SJCRH30 (cell line): ENCODE measurements at regions not wholly inside any gene's neighbourhood (a gene's known extent, or its start where the extent isn't known, plus 50 kb on each side); places are given as distances from the start of the nearest gene placed in this dataset.
"Not testable (repeated sequence)": the region's sequence is repeated elsewhere in the genome, so short reads cannot be mapped to it uniquely, and the experiment has no call there.

Experiments
- DNase-seq, 2 experiments: peaks; one replicate each; pipeline ENCODE4 v3.0.0-alpha.2; 2015 to 2020
- H3K27ac ChIP-seq: fragments of 250-450 bp; sonication (Bioruptor Pico); 2 replicates; pipeline ENCODE4 v1.5.1; 2020; ENCODE audit warnings: mild to moderate bottlenecking, moderate library complexity
- H3K27me3 ChIP-seq: fragments of 250-450 bp; sonication (Bioruptor Pico); 2 replicates; pipeline ENCODE4 v1.5.1; 2020; ENCODE audit warnings: mild to moderate bottlenecking, moderate library complexity
- H3K36me3 ChIP-seq: fragments of 250-450 bp; sonication (Bioruptor Pico); 2 replicates; pipeline ENCODE4 v1.5.1; 2020; ENCODE audit warnings: mild to moderate bottlenecking, moderate library complexity
- H3K4me1 ChIP-seq: fragments of 250-450 bp; sonication (Bioruptor Pico); 2 replicates; pipeline ENCODE4 v1.5.1; 2020; ENCODE audit warnings: mild to moderate bottlenecking, moderate library complexity
- H3K4me3 ChIP-seq: fragments of 250-450 bp; sonication (Bioruptor Pico); 2 replicates; pipeline ENCODE4 v1.5.1; 2020; ENCODE audit warnings: mild to moderate bottlenecking, moderate library complexity
- H3K9me3 ChIP-seq: fragments of 250-450 bp; sonication (Bioruptor Pico); replicated peaks from 2 replicates; pipeline ENCODE4 v1.5.1; 2020; ENCODE audit warnings: mild to moderate bottlenecking, moderate library complexity

DNA sequence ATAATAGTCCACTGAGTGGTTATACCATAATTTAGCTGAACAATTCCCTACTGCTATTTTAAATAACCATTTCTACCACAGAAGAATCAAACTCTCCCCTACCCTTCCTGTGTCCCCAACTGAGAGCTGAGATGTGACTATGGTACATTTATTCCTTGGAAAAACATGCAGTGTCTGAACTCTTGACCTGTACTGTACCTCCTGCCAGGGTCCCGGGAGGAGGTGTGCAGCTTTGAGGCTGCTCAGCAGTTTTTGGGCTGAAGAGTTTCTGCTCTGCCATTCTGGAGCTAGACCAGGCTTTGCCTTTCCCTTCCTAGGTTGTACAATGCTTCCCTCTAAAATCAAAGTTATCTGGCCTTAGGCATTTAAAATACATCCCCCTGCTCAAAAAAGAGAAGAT, 275.1 kb upstream of the SGK1 start:
- DNase-seq, result no peak
- Histone ChIP-seq H3K4me3 (no peak overlapping the region), H3K27ac (no peak overlapping the region), H3K9me3 (no peaks in the 10 kb centered on the region), H3K4me1 (no peaks in the 10 kb centered on the region), H3K27me3 (no peaks in the 10 kb centered on the region), H3K36me3 (no peaks in the 10 kb centered on the region)

DNA sequence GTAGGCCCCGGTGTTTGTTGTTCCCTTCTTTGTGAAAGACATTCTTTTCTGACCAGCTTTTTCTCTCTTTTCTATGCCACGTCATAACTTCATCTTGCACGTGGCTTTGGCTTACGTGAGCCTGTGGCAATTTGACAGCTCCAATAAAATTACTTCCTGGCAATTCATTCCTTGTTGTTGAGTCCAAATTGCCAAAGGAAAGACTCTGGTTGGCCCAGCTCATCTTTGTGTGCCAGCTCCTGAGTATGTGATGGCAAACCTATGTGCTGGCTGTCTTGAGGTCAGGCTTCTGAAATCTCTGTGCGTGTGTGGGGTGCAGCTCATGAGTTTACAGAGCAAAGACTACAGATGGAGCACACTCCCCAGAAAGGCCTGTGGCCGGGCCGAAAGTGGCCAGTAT, 272.5 kb upstream of the SGK1 start:
- no peaks in the 10 kb centered on the region for H3K27me3 ChIP-seq
- no peaks in the 10 kb centered on the region for H3K36me3 ChIP-seq
- no peak overlapping the region for H3K4me3 ChIP-seq
- H3K27ac ChIP-seq, result no peak overlapping the region
- no peaks in the 10 kb centered on the region for H3K9me3 ChIP-seq
- H3K4me1 ChIP-seq, result no peaks in the 10 kb centered on the region
- no peak for DNase-seq

DNA sequence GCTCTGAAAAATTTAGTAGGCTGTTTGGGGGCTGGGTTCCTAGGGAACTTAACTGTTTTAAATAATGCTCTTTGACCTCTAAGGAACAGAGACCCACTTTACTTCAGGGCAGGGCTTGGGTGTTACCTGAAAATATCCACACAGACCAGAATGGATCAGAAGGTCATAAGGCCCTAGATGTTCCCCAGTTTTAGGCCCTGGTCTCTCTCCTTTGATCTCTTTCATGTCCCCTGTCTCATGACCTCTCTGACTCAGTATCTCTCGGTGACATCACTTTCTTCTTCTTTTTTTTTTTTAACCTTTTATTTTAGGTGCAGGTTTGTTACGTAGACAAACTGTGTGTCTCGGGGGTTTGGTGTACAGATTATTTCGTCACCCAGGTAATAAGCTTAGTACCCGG, 272.1 kb upstream of the SGK1 start:
- no peaks in the 10 kb centered on the region for H3K9me3 ChIP-seq
- no peak overlapping the region for H3K4me3 ChIP-seq
- H3K27me3 ChIP-seq, result no peaks in the 10 kb centered on the region
- no peak for DNase-seq
- no peaks in the 10 kb centered on the region for H3K4me1 ChIP-seq
- H3K36me3 ChIP-seq, result no peaks in the 10 kb centered on the region
- no peak overlapping the region for H3K27ac ChIP-seq

DNA sequence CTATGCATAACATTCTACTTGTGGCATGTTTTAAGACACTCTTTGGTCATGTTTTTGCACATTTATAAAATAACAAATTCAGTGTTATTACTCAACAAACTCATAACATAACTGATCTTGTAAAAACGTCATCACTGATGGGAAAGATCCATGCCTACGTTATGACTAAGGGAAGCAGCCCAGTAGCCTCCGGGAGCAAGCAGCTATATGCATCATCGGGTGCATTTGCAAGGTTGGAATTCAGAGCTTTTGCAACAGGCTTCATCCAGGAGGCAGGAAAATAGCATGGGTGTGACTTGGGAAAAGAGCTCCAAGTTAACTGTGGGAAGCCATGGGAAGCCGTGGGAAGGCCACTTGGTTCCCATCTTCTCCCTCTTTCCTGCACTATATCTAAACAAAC, 271.6 kb upstream of the SGK1 start:
- H3K36me3 ChIP-seq, result no peaks in the 10 kb centered on the region
- no peaks in the 10 kb centered on the region for H3K27me3 ChIP-seq
- H3K4me3 ChIP-seq, result no peak overlapping the region
- no peak for DNase-seq
- H3K27ac ChIP-seq, result no peak overlapping the region
- H3K4me1 ChIP-seq, result no peaks in the 10 kb centered on the region
- H3K9me3 ChIP-seq, result no peaks in the 10 kb centered on the region

DNA sequence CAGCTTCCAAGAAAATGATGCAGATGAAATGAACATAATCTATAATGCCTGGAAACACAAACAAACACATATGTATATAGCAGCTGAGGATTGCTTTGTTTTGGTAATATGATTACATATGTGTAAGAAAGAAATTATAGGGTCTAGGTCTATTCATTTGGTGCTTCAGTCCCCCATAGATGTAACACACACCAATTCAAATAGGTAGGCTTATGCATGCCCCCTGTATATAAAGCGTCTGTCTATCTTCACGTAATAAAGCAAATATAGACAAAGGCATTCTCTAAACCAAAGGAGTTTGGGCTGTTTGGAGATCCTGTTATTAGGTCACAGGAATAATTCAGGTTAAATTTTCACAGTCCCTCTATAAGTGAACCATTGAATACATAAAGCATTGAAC, 270.4 kb upstream of the SGK1 start:
- no peak overlapping the region for H3K4me3 ChIP-seq
- no peak overlapping the region for H3K27ac ChIP-seq
- no peaks in the 10 kb centered on the region for H3K36me3 ChIP-seq
- no peaks in the 10 kb centered on the region for H3K9me3 ChIP-seq
- no peaks in the 10 kb centered on the region for H3K4me1 ChIP-seq
- DNase-seq, result no peak
- no peaks in the 10 kb centered on the region for H3K27me3 ChIP-seq

DNA sequence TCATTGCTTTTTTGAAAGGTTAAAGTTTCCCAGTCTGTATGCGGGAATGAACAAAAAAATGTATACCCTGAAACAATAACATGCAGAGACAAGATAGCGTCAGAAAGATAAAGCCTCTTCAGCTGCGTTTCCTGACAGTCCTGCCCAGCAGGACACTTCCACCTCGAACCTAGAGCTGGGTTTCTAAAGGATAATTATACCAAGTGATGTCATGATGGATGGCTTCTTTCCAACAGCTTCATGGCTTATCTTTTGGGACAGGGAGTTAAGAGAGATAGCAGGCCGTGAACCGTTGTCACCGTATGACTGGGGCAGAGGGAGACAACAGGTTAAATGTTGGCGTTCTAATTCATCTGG, 267.6 kb upstream of the SGK1 start:
- H3K36me3 ChIP-seq, result no peaks in the 10 kb centered on the region
- no peak overlapping the region for H3K4me3 ChIP-seq
- no peaks in the 10 kb centered on the region for H3K27me3 ChIP-seq
- no peak for DNase-seq
- H3K9me3 ChIP-seq, result no peaks in the 10 kb centered on the region
- H3K4me1 ChIP-seq, result no peaks in the 10 kb centered on the region
- no peak overlapping the region for H3K27ac ChIP-seq

DNA sequence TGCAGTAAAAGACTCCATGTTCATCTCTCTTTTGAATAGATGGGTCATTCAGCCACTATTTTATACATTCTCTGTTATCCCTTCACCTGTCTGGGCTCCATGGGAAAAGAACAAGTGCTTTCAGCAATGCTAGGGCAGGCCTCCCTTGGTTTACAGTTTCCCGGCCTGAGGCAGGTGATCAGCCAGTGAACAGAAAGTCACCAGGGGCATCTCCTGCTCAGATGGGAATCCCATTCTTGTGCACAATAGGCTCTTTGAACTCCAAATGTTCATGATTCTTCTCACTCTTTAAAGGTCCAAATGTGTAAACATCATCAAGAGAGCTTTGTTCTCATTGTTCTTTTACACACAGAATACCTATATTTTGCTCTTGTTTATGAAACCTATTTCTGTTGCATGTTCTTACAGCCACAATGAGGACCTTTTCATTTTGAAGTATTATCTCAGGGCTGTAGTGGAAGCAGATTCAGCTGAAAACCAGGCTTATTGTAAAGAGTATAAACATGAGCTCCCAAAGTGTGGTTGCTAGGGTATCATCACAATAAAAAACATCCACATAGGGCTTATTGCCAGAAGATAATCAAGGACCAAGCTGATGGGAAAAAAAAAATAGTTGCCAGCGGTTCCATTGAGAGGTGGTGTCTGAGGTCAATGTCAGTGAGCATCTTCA, 267.1 kb upstream of the SGK1 start:
- Histone ChIP-seq H3K27ac (no peak overlapping the region), H3K4me3 (no peak overlapping the region), H3K9me3 (no peaks in the 10 kb centered on the region), H3K4me1 (no peaks in the 10 kb centered on the region), H3K27me3 (no peaks in the 10 kb centered on the region), H3K36me3 (no peaks in the 10 kb centered on the region)
- no peak for DNase-seq

DNA sequence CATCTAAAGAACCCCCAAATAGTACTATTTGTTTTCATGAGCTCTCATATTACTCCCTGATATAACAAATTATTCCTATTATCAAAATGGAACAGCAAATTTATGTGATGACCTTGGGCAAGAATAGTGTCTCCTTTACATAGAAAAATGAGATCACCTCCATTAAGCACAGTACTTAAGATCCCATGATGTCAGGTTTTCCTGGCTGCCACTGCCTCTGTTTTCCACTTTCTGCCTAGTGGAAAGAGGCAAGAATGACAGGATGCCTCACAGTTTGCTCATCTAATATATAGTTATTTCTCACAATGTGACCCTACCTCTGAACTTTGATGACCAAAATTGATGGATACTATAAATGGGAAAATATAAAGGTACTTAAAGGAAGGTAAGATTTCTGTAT, 260.1 kb upstream of the SGK1 start:
- no peak for DNase-seq
- no peak overlapping the region for H3K4me3 ChIP-seq
- H3K36me3 ChIP-seq, result no peaks in the 10 kb centered on the region
- H3K4me1 ChIP-seq, result no peaks in the 10 kb centered on the region
- no peaks in the 10 kb centered on the region for H3K27me3 ChIP-seq
- H3K9me3 ChIP-seq, result no peaks in the 10 kb centered on the region
- H3K27ac ChIP-seq, result no peak overlapping the region

DNA sequence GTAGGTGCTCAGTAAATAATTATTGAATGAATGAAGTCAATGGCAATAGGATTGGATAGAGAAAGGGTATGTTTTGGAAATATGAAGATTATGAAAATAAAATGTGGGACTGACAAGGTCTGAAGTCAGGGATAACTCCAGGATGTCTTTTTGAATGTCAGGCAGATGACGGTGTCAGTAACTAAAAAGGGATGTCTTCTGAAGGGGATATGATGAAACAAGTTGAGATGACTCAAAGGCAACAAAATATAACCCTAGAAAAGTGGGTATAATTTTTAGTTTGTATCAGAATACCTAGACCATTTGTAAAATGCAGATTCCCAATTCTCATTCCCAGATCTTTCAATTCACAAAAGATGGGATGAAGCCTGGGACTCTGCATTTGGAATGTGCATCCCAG, 257.3 kb upstream of the SGK1 start:
- no peaks in the 10 kb centered on the region for H3K9me3 ChIP-seq
- H3K27me3 ChIP-seq, result no peaks in the 10 kb centered on the region
- no peak overlapping the region for H3K27ac ChIP-seq
- H3K4me3 ChIP-seq, result no peak overlapping the region
- no peaks in the 10 kb centered on the region for H3K4me1 ChIP-seq
- DNase-seq, result no peak
- no peaks in the 10 kb centered on the region for H3K36me3 ChIP-seq

DNA sequence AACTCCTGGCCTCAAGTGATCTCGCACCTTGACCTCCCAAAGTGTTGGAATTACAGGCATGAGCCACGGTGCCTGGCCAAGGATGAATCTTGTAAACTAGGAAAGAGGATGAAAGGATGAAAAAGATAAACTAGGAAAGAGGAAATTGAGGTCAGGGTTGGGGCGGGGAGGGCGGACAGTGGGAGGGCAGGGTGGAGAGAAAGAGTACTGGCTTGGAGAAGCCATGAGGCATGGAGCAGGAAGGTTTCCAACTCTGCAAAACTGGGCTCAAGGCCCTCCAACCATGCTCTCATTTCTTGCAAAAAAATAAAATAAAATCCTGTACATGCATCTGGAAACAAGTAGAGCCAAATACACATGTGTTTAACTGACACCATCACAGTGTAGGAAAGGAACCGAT, 256.6 kb upstream of the SGK1 start:
- Histone ChIP-seq H3K27ac (no peak overlapping the region), H3K9me3 (no peaks in the 10 kb centered on the region), H3K27me3 (no peaks in the 10 kb centered on the region), H3K4me1 (no peaks in the 10 kb centered on the region), H3K36me3 (no peaks in the 10 kb centered on the region), H3K4me3 (no peak overlapping the region)
- no peak for DNase-seq

DNA sequence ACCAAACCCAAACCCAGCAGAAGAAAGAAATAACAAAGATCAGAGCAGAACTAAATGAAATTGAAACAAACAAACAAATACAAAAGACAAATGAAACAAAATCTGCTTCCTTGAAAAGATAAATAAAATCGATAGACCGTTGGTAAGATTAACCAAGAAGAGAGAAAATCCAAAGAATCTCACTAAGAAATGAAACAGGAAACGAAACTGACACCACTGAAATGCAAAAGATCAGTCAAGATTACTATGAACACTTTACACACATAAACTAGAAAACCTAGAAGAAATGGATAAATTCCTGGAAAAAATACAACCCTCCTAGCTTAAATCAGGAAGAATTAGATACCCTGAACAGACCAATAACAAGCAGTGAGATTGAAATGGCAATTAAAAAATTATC, 252.1 kb upstream of the SGK1 start:
- not testable (repeated sequence) for H3K9me3 ChIP-seq, H3K27me3 ChIP-seq, H3K36me3 ChIP-seq, H3K4me3 ChIP-seq, DNase-seq, H3K4me1 ChIP-seq, H3K27ac ChIP-seq

DNA sequence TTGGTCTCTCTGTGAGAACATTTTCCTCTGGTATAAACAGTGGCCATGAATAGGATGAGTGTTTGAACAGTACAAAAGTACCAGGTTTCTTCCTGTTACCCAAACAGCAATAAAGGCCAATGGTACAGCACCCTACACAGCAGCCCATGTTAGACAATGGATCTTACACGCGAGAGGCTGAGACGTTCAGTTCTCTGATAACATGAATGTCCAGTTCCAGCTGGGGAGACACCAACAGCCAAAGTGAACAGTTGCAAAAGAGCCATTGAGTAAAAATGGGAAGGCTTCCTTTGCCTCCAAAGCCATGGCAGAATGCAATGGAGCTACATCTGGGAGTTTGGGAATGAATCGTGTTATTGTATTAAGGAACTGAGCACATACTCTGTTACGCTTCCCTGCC, 246.8 kb upstream of the SGK1 start:
- Histone ChIP-seq H3K4me3 (no peak overlapping the region), H3K4me1 (no peaks in the 10 kb centered on the region), H3K27me3 (no peaks in the 10 kb centered on the region), H3K27ac (no peak overlapping the region), H3K9me3 (no peaks in the 10 kb centered on the region), H3K36me3 (no peaks in the 10 kb centered on the region)
- DNase-seq, result no peak

DNA sequence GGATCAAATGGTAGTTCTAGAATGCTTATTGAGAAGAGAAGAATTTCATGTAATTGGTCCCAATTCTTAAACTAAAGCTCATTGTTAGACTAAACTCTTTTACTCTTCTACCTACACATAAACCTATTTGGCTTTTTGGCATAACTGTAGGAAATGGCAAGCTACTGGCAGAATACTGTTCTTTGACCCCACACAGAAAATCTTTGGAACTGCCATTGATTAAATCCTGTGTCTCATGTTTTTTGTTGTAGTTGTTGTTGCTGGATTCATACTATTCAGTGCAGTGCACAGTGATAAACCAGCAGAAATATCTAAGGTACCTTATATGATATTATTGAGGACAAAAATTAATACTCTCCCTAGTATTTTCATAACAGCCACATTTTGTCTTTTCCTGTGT, 242.1 kb upstream of the SGK1 start:
- Histone ChIP-seq H3K9me3 (no peaks in the 10 kb centered on the region), H3K36me3 (no peaks in the 10 kb centered on the region), H3K27ac (no peak overlapping the region), H3K4me1 (no peaks in the 10 kb centered on the region), H3K27me3 (no peaks in the 10 kb centered on the region), H3K4me3 (no peak overlapping the region)
- DNase-seq, result no peak

DNA sequence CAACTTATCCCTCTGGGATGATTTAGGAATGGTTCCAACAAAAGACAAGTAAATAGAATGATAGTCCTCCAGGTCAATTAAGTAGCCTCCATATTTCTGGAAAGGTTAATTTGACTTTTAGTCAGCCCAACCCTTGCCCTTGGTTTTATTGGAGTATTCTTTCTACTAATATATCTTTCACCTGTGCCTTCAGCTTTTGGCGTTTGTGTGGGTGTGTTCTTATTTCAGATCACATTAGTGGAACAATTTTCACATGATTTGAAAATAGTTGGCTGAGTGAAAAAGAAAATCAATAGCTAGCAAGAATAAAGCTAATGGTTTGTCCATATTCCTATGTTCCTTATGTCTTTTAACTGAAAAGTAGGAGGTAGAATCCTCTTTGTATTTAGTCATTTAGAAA, 239.6 kb upstream of the SGK1 start:
- Histone ChIP-seq H3K4me3 (no peak overlapping the region), H3K4me1 (no peaks in the 10 kb centered on the region), H3K36me3 (no peaks in the 10 kb centered on the region), H3K27ac (no peak overlapping the region), H3K27me3 (no peaks in the 10 kb centered on the region), H3K9me3 (no peaks in the 10 kb centered on the region)
- no peak for DNase-seq

DNA sequence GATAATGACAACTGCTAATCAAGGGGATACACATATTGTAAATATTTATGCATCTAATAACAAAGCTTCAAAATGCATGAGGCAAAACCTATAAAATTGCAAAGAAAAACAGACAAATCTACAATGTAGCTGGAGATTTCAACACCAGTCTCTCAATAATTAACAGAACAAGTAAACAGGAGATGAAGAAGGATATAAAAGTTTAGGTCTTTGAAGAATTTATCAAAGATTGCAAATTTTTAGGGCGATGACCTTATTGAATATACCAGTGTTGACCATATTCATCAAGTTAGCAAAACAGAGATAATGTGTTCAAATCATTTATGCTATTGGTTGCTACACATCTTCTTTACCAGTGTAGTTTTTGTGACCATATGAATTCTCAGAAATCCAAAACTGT, 237.8 kb upstream of the SGK1 start:
- Histone ChIP-seq H3K27ac (no peak overlapping the region), H3K27me3 (no peaks in the 10 kb centered on the region), H3K4me3 (no peak overlapping the region), H3K36me3 (no peaks in the 10 kb centered on the region), H3K9me3 (no peaks in the 10 kb centered on the region), H3K4me1 (no peaks in the 10 kb centered on the region)
- no peak for DNase-seq

DNA sequence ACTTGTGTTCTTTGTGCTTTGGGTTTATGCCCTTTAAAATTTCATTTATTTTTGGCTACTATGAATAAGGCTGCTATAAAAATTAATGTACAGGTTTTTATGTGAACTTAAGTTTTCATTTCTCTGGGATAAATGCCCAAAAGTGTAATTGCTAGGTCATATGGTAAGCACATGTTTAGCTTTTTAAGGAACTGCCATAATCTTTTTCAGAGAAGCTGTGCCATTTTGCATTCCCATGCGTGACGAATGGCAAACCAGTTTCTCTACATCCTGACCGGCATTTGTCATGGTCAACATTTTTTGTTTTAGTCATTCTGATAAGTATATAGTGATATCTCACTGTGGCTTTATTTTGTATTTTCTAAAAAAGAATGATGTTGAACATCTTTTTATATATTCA, 236.0 kb upstream of the SGK1 start:
- H3K36me3 ChIP-seq, result no peaks in the 10 kb centered on the region
- H3K4me3 ChIP-seq, result no peak overlapping the region
- H3K9me3 ChIP-seq, result no peaks in the 10 kb centered on the region
- DNase-seq, result peak in 1 of 2 experiments; percentile 7
- no peaks in the 10 kb centered on the region for H3K27me3 ChIP-seq
- H3K4me1 ChIP-seq, result no peaks in the 10 kb centered on the region
- H3K27ac ChIP-seq, result no peak overlapping the region
